Endothelial cell of umbilical vein (primary cell): ENCODE measurements at regions not wholly inside any gene's neighbourhood (a gene's known extent, or its start where the extent isn't known, plus 50 kb on each side); places are given as distances from the start of the nearest gene placed in this dataset.

Experiments
- CTCF ChIP-seq, 2 donors: IDR thresholded peaks; 1 replicate in 1 of 2; 2 replicates in 1 of 2; pipeline ENCODE4 v1.5.1; 2011; ENCODE audit warnings: low read length in 2 of 2, mild to moderate bottlenecking in 2 of 2, moderate library complexity in 2 of 2, control low read depth in 1 of 2, inconsistent platforms in 1 of 2, low read depth in 1 of 2; ENCODE audit not compliant: insufficient read depth in 1 of 2; ENCODE audit errors: extremely low read depth in 1 of 2
- EZH2 ChIP-seq: IDR thresholded peaks from 2 replicates; pipeline ENCODE4 v1.6.1; 2012; ENCODE audit warnings: borderline replicate concordance, low read depth, mild to moderate bottlenecking, moderate library complexity, low read length, inconsistent platforms; ENCODE audit not compliant: severe bottlenecking
- MYC ChIP-seq: IDR thresholded peaks from one replicate; pipeline ENCODE4 v1.6.1; 2011; ENCODE audit warnings: mild to moderate bottlenecking, low read depth, low read length
- POLR2A ChIP-seq: IDR thresholded peaks from 2 replicates; pipeline ENCODE4 v1.6.1; 2012; ENCODE audit warnings: low read depth, mild to moderate bottlenecking, control low read depth, low read length
- POLR2AphosphoS5 ChIP-seq: IDR thresholded peaks from 2 replicates; pipeline ENCODE4 v1.6.1; 2012; ENCODE audit warnings: low read depth, mild to moderate bottlenecking, control low read depth, low read length, moderate library complexity; ENCODE audit not compliant: insufficient read depth

DNA sequence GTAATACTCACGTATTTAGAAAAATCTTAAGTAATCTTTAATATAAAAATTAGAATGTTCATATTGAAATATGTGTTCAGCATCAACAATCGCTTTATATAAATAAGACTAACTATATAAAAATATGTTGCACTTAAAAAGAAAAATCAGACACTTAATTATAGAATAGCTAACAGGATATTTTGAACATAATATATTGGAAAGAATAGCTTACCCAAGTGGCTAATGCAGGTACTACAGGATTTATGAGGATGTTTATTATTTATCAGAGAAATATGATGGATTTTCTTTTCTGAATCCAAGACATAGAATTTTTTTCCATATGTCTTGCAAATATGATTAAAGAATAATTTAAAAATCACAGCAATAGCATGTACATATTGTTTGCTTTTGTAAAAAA, 567.9 kb upstream of the GBE1 start:
- no peak for TF ChIP-seq POLR2A
- peak in 1 of 2 donors; percentile 3 for TF ChIP-seq CTCF (IDR thresholded peaks at IDR 0.05; ENCODE audit: extremely low read depth in 1 of 2, insufficient read depth in 1 of 2, low read depth in 1 of 2, low read length in 2 of 2)
- TF ChIP-seq EZH2 = no peak
- no peak for TF ChIP-seq MYC
- TF ChIP-seq POLR2AphosphoS5 = no peak
